Thyroid gland (tissue), 4 donors: ENCODE measurements at regions not wholly inside any gene's neighbourhood (a gene's known extent, or its start where the extent isn't known, plus 50 kb on each side); places are given as distances from the start of the nearest gene placed in this dataset.

Source experiments
- POLR2A ChIP-seq, 2 donors: fragments of 450-650 bp; IDR thresholded peaks; one replicate each; pipeline ENCODE4 v1.6.1; 2017; ENCODE audit warnings: antibody characterized with exemption in 2 of 2, mild to moderate bottlenecking in 2 of 2, moderate library complexity in 1 of 2
- TF ChIP-seq, protein P1 (sequence below), 6 experiments: fragments of 200-600 bp in 3 of 6; fragments of 450-650 bp in 3 of 6; sonication (generic) in 3 of 6; IDR thresholded peaks; one replicate each; pipeline ENCODE4 v1.5.1; 2016 to 2019; ENCODE audit warnings: antibody characterized with exemption in 6 of 6, mild to moderate bottlenecking in 2 of 6, inconsistent platforms in 1 of 6, moderate library complexity in 1 of 6

DNA sequence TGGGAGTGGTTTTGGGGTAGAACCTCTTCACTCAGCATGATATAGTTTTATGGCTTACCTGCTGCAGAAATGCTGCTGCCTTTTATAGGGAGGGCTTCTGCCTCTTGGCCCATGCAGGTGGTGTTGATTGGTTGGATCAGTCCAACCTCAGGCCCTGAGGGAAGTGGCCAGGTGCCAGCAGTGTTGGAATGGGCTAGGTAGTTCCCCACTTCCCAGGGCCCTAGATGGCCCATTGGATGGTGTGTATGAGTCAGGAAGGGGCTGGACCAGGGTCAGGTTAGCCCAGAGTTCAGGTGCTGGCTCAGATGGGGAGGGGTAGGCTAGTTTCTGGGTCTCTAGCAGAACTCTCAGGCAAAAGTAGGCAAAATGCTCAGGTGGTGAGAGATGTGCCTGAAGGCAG lies 455.5 kb downstream of the CCSER2 start:
- TF ChIP-seq, protein P1, sequence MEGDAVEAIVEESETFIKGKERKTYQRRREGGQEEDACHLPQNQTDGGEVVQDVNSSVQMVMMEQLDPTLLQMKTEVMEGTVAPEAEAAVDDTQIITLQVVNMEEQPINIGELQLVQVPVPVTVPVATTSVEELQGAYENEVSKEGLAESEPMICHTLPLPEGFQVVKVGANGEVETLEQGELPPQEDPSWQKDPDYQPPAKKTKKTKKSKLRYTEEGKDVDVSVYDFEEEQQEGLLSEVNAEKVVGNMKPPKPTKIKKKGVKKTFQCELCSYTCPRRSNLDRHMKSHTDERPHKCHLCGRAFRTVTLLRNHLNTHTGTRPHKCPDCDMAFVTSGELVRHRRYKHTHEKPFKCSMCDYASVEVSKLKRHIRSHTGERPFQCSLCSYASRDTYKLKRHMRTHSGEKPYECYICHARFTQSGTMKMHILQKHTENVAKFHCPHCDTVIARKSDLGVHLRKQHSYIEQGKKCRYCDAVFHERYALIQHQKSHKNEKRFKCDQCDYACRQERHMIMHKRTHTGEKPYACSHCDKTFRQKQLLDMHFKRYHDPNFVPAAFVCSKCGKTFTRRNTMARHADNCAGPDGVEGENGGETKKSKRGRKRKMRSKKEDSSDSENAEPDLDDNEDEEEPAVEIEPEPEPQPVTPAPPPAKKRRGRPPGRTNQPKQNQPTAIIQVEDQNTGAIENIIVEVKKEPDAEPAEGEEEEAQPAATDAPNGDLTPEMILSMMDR (IDR thresholded peaks at IDR 0.05) = no peak
- TF ChIP-seq POLR2A (IDR thresholded peaks at IDR 0.05) = no peak
